Skeletal muscle tissue (tissue), 3 donors: ENCODE measurements at regions not wholly inside any gene's neighbourhood (a gene's known extent, or its start where the extent isn't known, plus 50 kb on each side); places are given as distances from the start of the nearest gene placed in this dataset.

Experiments used
- H3K27ac ChIP-seq: one replicate; pipeline ENCODE4 v1.7.0; 2013; ENCODE audit warnings: mild to moderate bottlenecking, low read depth, low read length, inconsistent platforms
- H3K27me3 ChIP-seq, 3 donors: one replicate each; pipeline ENCODE4 v1.7.0; 2013; ENCODE audit warnings: low read length in 3 of 3; ENCODE audit not compliant: control insufficient read depth in 3 of 3, insufficient read depth in 3 of 3
- H3K36me3 ChIP-seq, 3 donors: one replicate each; pipeline ENCODE4 v1.7.0; 2013; ENCODE audit warnings: low read length in 3 of 3; ENCODE audit not compliant: control insufficient read depth in 3 of 3, insufficient read depth in 3 of 3
- H3K4me1 ChIP-seq, 3 donors: one replicate each; pipeline ENCODE4 v1.7.0; 2013; ENCODE audit warnings: low read length in 3 of 3, mild to moderate bottlenecking in 3 of 3; ENCODE audit not compliant: control insufficient read depth in 3 of 3, insufficient read depth in 3 of 3
- H3K4me3 ChIP-seq, 3 donors: one replicate each; pipeline ENCODE4 v1.7.0; 2013; ENCODE audit warnings: low read length in 3 of 3
- H3K9ac ChIP-seq, 3 donors: one replicate each; pipeline ENCODE4 v1.7.0; 2013; ENCODE audit warnings: low read length in 3 of 3, mild to moderate bottlenecking in 3 of 3, moderate library complexity in 2 of 3, low read depth in 1 of 3
- H3K9me3 ChIP-seq, 3 donors: one replicate each; pipeline ENCODE4 v1.7.0; 2013; ENCODE audit warnings: low read length in 3 of 3; ENCODE audit not compliant: control insufficient read depth in 3 of 3
- donor health status: Osteomylitis.

DNA sequence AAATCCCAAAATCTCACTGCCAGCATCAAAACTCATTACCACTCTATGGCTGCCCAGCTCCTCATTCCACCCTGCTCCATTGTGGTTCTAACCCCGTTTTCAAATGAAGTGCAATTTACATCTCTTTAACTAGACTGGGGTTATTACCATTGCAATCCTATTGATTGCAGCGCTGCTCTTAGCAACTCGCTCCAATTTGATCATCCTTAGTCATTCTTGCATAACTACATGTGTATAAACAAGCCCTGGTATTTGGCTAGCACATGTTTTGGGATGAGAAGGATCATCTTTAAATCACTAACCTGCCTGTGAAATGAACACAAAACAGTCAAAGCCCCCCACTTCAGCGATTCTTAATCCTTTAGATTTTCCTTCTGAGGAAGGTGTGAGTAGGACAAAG lies 340.1 kb upstream of the PPARGC1A start:
- Histone ChIP-seq H3K9ac (no peak overlapping the region), H3K9me3 (no peaks in the 10 kb centered on the region), H3K4me3 (no peak overlapping the region), H3K27me3 (no peaks in the 10 kb centered on the region), H3K4me1 (peaks cover 0 to 10% (median 3%) of the 10 kb centered on the region in 3 donors), H3K27ac (no peak overlapping the region), H3K36me3 (no peaks in the 10 kb centered on the region)

DNA sequence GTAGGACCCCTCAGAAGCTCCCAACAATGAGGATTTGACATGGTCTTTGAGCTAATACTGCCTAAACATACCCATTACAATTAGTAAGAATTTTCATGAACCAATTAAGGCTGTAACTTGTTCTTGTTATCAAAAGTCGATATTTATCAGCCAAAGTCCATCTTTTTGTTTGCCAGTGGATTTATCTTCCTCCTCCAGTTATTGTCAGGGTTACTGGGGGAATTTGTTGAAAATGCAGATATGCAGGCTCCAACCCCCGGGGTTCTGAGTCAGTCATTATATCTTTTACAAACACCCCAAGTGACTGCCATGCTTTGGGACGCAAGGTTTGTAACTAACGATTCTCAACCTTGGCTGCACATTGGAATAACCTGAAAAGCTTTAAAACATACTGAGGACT lies 338.8 kb upstream of the PPARGC1A start:
- H3K4me1 ChIP-seq = peaks cover 0 to 3% (median 0%) of the 10 kb centered on the region in 3 donors

DNA sequence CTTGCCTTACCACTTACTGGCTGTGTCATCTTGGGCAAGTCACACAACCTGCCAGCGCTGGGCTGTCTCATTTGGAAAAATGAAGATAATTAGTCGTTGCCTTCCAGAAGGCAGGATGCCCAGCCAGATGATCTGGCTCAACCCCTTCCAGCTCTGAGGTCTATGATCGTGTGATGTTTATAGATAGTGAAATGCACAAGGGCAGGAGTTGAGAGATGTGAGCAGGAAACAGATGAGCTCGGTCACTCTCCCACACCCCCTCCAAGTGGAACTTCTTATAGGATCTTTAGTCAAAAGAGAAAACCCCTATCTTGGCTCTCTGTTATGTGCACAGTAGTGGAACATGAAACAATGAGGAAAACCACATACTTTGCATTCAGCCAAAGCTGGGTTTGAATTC lies 336.8 kb upstream of the PPARGC1A start:
- Histone ChIP-seq H3K27ac (no peak overlapping the region), H3K36me3 (no peaks in the 10 kb centered on the region), H3K4me1 (no peaks in the 10 kb centered on the region), H3K27me3 (no peaks in the 10 kb centered on the region), H3K4me3 (no peak overlapping the region), H3K9ac (no peak overlapping the region), H3K9me3 (no peaks in the 10 kb centered on the region)

More for the DNA sequence above, 338.8 kb upstream of the PPARGC1A start:
- H3K4me3 ChIP-seq = no peak overlapping the region
- H3K27me3 ChIP-seq = no peaks in the 10 kb centered on the region
- H3K9ac ChIP-seq = no peak overlapping the region
- no peaks in the 10 kb centered on the region for H3K9me3 ChIP-seq
- H3K27ac ChIP-seq = no peak overlapping the region
- H3K36me3 ChIP-seq = no peaks in the 10 kb centered on the region

DNA sequence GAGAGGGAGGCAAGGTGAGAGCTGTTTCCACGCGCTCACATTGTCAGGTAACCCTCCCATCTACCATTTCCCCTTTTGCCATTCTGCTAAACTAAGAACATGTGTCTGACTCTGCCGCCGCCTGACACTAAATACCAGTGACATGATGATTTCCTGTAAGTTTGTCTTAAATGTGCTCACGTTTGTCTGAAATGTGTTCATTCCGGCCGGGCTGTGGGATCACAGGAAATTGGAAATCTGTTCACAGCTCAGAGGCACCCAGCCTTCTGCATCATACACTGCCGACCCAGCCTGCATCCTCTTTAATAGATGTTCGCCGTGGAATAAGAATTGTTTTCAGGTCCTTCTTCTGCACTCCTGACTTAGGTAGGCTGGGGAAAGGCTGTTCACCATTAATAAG lies 336.2 kb upstream of the PPARGC1A start:
- Histone ChIP-seq H3K4me1 (no peaks in the 10 kb centered on the region), H3K9me3 (no peaks in the 10 kb centered on the region), H3K36me3 (no peaks in the 10 kb centered on the region), H3K9ac (peak overlapping the region in 1 of 3 donors; percentile 20), H3K27ac (no peak overlapping the region), H3K27me3 (no peaks in the 10 kb centered on the region), H3K4me3 (no peak overlapping the region)

DNA sequence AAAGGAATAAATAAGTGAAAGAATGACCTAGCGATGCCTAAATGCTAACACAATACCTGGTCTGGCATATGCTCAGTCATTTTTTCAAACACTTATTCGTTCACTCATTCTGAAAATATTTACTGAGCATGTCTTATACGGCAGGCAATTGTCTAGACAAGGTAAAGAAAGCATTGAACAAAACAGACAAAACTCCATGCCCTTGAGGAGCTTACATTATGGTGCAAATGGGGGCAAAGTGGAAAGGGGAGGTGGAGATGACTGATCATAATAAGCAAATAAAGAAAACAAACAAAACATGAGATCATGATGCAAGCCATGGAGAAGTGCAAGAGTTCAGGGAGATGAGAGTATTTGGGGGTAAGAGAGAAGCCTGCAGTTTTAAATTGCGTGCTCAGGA lies 334.6 kb upstream of the PPARGC1A start:
- no peak overlapping the region for H3K4me3 ChIP-seq
- no peaks in the 10 kb centered on the region for H3K27me3 ChIP-seq
- H3K27ac ChIP-seq = no peak overlapping the region

DNA sequence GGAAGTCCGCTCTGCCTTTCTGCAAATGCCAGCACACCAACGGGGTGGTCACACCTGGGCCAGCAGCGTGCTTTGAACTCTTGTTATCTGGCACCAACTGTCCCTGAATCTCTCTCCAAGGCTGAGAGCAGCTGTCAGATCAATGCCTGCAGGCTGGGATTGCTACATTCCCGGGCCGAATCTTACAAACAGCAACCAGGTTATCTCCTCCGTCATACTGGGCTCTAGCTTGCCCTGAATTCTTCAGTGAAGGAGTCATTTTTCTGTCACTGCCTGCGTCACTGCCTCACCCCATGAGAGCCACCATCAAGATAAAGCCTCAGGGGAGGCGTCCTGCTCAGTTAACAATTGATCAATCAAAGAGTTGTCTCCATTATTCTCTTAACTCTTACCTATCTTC lies 329.4 kb upstream of the PPARGC1A start:
- Histone ChIP-seq H3K27me3 (no peaks in the 10 kb centered on the region), H3K27ac (no peak overlapping the region), H3K4me3 (no peak overlapping the region), H3K9ac (no peak overlapping the region), H3K9me3 (no peaks in the 10 kb centered on the region), H3K36me3 (no peaks in the 10 kb centered on the region), H3K4me1 (no peaks in the 10 kb centered on the region)

More for the DNA sequence above, 334.6 kb upstream of the PPARGC1A start:
- Histone ChIP-seq H3K9ac (no peak overlapping the region), H3K4me1 (no peaks in the 10 kb centered on the region), H3K36me3 (no peaks in the 10 kb centered on the region), H3K9me3 (no peaks in the 10 kb centered on the region)

DNA sequence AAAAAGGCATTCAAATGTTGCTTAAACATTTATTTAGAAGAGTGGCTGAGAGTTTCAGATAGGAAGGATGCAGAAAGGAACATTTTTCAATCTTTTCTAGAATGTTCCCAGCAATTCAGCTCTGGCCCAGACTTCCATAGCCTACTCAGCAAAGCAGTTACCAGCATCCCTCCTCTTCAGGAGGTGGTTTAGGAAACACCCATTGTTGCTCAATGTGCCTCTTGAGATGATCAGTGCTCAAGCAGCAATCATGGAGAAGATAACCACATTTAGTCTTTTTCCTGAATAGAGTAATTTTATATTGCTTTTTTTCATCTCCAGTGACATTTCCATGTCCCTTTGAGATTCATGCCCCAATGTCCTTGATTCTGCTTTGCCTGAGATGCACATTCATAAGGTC lies 328.7 kb upstream of the PPARGC1A start:
- Histone ChIP-seq H3K27ac (no peak overlapping the region), H3K27me3 (no peaks in the 10 kb centered on the region), H3K4me1 (no peaks in the 10 kb centered on the region), H3K9me3 (no peaks in the 10 kb centered on the region), H3K36me3 (no peaks in the 10 kb centered on the region), H3K9ac (no peak overlapping the region), H3K4me3 (no peak overlapping the region)

DNA sequence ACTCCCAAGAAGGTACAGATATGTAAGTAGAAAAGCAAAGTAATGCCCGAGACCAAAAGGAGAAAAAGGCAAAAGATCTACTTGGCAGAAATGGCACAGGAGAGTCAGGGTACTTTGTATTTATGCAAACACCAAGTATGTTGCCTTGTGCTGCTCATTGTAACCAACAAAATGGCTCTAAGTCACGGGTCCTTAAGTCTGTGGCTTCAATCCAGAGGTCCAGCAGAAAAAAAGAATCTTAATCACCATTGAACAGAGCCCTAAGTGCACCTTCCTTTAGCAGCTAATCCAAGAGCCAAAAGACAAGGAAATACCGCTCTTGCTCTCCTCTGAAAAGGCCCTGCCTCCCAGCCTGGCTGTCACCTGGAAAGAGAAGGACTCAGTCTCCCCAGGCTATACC lies 324.9 kb upstream of the PPARGC1A start:
- no peak overlapping the region for H3K27ac ChIP-seq
- no peaks in the 10 kb centered on the region for H3K4me1 ChIP-seq
- no peaks in the 10 kb centered on the region for H3K36me3 ChIP-seq
- no peak overlapping the region for H3K9ac ChIP-seq
- no peaks in the 10 kb centered on the region for H3K9me3 ChIP-seq
- no peaks in the 10 kb centered on the region for H3K27me3 ChIP-seq
- no peak overlapping the region for H3K4me3 ChIP-seq

DNA sequence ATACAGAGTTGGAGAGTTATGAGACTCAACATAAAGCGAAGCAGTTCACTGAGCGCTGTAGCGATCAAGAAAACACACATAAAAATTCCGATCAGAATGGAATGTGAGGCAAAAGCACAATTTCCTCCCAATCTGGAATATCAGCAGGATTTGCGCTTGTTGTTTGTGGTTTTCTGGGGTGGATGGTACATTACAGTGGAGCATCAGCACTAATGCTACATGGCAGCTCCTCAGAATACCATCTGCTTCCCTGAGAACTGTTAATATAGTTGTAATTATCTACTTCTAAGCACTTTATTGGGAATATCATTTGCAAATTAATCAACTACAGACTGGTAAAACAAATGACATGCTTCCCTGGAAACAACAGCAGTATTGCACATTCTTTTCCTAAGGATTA lies 324.1 kb upstream of the PPARGC1A start:
- Histone ChIP-seq H3K9ac (no peak overlapping the region), H3K27me3 (no peaks in the 10 kb centered on the region), H3K27ac (no peak overlapping the region), H3K4me1 (no peaks in the 10 kb centered on the region), H3K36me3 (no peaks in the 10 kb centered on the region), H3K9me3 (no peaks in the 10 kb centered on the region), H3K4me3 (no peak overlapping the region)

DNA sequence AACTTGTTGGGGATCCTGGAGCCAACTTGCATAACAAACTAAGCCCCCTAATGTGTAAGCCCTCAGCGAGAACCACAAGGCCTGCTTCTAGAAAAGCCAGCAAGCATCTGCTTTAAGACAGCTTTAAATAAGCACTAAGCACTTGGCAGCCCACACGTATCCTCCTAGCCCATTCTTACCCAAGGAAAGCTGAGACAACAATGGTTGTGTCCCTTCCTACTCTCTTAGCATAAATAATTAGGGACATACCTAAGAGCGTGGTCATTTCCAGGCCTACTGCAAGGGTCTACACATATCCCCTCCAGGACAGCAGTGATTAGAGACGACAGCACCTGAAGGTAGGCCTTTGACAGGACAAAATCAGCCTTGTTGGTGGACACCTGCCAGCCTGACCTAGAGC lies 322.8 kb upstream of the PPARGC1A start:
- Histone ChIP-seq H3K27ac (no peak overlapping the region), H3K4me1 (no peaks in the 10 kb centered on the region), H3K36me3 (no peaks in the 10 kb centered on the region), H3K4me3 (no peak overlapping the region), H3K9ac (no peak overlapping the region), H3K9me3 (no peaks in the 10 kb centered on the region), H3K27me3 (no peaks in the 10 kb centered on the region)

DNA sequence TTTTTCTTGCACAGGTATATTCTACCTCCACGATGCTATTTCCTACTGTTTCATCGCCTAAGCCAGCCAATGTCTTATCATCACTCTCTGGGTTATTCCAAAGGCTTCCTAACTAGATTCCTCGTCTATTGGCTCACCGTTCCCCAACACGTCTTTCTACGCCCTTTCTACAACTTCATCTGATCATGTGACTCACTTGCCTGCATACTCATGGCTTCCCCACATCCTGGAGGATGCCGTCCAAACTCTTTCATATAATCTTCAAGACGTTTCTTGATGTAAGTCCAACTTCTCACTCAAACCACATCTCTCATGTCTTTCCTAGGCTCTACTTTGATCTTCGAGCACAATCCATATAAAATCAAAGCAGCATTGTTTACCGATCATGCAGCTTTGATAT lies 322.0 kb upstream of the PPARGC1A start:
- no peaks in the 10 kb centered on the region for H3K36me3 ChIP-seq
- no peaks in the 10 kb centered on the region for H3K27me3 ChIP-seq
- H3K4me1 ChIP-seq = no peaks in the 10 kb centered on the region
- H3K27ac ChIP-seq = no peak overlapping the region
- H3K9me3 ChIP-seq = no peaks in the 10 kb centered on the region
- no peak overlapping the region for H3K9ac ChIP-seq
- H3K4me3 ChIP-seq = no peak overlapping the region
